GM19238 (cell line): ENCODE measurements at regions not wholly inside any gene's neighbourhood (a gene's known extent, or its start where the extent isn't known, plus 50 kb on each side); places are given as distances from the start of the nearest gene placed in this dataset.

Source experiments
- DNase-seq: peaks from one replicate; pipeline ENCODE4 v3.0.0; 2011; ENCODE audit warnings: low spot score; ENCODE audit not compliant: insufficient read length

DNA sequence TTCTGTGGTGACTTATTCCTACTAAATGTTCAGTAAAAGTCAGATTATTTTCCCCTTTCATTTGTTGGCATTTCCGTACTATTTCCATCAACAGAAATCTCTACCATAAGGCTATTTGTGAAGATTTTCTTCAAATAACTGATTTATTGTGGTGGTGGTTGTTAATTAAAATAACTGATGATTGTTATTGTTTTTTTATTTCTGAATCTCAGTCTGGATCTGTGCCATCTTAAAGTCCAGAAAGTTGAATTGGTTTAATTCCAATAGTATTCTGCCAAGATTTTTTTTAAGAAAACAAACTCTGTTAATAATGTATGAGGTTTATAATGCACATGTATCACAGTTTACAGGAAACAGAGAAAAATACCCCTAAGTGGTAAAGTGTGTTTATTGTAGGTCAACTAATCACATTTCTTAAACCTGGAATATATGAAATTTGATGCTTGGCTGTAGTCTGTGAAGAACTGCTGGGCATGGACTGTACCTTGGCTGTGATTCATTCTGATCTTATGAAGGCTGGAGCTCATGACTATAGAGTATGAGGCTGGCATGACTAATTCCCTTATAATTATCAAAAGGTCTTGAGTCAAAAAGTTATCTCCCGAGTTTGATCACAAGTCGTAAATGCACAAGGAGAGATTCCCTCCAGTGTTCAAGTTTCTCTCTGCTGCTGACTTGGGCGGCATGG, 134.2 kb upstream of the RND3 start:
- DNase-seq, result no peak

DNA sequence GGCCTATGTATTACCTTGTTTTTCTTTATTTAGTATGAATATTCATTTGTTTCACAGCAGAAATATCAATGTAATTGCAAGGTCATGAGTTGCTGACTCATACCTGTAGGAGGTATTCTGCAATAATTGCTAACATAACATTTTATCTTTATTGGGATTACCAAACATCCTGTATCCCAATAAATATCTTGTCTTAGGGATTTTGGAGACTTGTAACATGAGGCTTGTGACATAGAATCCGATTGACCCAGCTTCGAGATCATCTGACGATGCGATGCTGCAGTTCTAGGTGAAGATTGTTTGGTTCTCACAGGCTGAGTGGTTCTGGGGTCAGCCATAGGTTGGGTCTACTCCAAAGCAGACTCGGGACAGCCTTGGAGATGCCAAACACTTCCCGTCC, 133.4 kb upstream of the RND3 start:
- no peak for DNase-seq

DNA sequence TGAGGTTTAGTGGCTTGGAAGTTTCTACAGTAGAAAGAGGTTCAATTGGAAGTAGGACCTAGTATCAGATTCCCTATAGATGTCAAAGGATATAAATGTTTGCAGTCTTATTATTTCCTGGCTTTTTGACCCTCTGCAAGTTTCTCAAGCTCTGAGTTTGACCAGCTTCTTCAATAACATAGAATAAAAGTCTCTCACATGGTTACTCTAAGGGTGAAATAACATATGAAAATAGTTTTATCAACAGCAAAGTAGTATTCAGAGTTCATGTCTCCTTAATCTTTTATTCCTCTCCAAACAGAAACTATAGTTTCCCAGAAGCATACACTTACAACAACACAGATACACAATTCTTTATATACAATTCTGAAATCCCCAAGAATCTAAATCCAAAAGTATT, 132.9 kb upstream of the RND3 start:
- DNase-seq, result no peak

DNA sequence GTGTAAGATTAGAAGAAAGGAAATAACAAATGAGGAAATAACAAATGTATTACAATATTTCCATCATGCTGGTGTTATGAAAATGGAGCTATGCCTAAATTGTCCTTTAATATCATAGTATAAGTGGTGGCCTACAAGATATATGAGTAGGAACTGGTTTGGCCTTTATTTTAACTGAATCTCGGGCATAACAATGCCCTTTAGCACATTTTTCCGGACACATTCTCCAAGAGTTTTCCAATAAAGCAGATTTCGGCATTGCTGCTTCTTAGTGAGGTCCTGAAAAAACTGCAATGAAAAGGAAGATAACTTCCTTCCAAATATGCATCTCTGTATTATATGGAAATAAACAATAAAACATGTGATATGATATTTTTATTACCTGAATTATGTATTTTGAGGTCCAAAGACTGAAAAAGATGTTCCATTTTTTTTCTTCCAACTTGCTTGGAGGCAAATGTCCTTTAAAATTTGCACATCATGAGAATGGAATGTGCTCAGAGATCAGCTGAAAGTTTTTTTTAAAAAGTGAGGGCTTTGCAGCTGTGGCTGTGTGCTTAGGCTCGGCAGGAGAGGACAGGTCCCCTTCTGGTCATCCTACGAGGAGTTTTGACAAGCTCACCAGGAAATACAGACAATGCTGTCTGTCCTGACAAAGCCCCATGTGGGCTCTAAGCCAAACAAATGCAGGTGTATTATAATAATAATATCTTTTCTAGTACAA, 132.3 kb upstream of the RND3 start:
- no peak for DNase-seq

DNA sequence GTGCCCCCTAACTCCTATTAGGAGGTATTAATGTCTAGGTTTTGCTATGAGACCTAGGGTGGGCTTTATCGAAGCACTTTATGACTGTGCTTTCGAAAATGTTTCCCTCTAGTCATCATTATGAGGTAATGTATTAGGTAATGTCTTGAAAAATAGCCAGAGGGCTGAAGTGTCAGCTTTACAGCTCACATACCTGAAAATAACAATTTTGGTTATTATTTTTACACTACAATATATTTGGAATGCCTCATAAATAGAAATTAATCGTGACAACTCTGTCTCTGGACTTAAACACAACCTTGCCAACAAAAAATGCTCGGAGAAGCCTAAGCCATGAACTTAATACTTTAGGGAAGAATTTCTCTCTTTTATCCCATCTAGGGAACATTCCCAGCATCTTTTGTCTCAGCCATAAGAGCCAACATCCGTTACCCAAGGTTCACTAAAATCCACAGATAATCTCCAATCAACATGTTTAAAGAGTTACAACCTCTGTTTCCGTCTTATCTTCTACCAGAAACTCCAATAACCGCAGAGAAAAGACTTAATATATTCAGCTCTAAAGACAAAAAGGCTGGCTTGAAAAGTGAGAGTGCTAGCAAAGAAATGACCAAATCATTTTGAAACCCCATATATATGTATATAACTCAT, 130.9 kb upstream of the RND3 start:
- no peak for DNase-seq

DNA sequence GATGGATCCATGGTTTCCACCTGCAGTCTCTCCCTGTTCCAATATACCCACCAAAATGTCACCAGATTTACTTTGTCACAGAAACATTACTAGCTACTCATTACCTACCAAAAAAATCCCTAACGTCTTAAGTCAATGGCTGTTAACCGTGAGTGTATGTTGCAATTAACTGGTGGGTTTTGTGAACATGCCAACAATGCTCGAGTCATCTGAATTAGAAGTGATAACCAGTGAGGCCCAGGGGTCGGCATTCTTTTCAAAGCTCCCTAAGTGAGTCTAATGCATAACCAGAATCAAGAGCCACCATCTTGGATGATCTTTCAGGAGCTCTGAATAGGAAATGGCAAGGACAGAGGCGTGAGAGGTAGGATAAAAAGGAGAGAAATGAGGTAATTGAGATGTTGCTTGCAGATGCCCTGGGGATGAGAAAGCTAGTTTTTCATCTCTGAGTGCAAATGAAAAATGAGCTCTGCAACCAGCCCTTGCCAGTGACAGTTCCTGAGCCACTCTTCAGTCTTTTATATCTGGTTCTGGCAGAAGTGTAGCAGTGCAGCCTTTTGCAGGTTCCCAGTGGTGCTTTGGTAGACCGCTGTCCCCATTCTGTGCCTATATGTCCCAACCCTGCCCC, 130.0 kb upstream of the RND3 start:
- DNase-seq, result no peak

DNA sequence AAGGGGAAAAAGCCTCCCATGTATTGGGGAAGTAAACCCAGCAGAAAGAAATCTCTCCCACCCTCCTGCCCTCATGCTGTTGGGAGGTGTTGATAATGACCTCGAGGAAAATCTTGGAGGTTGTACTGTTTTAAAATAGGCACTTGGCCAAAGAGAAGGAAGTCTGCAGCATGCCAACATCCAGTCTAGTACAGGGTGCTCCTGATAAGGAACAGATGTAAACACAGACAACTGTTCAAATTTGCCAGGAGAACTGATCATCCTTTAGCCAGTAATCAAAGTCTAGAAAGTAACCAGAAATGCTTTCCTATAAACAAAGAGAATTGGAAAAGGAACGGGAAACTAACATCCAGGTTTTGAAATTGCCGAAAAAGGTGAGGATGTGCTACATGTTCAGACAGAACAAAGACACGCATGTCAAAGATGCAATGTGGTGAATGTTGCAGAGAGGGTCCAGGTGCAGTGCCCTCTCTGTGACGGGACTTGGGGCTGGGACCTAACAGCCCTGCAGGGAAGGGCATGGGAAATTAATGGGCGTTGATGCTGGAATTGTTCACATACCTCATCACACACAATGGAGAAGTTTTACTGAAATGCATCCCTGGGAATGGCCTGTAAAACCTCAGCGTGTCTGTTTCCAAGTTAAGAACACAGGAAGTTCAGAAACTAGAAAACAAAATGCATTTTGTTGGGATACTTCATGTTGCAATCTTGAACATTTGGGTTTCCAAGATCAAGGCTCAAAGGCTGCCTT, 125.7 kb upstream of the RND3 start:
- DNase-seq, result no peak

DNA sequence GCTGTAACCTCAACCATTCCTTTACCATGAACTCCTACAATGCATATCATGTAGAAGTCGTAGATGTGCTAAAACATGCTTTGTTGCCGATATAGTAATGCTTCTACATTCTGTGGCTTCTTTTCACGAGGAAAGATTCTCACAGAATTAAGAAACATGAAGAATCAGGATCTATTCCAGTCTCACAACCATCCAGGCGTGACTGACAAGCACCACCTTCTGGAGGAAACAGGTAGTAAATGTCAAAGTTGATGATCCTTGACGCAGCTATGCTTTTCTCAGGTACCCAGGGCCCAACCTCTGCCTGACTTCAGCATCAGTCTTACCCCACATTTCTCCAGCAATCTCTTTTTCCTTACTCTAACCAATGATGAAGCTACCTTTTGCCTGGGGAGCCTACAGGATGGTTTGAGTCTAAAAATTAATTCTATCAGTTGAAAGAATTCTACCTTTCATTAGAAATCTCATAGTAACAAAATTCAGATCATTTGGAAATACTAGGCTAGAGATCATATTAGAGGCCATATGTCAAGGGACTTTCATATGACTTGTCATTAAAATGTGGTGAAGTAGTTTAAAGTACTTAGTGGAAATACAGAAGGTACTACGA, 123.3 kb upstream of the RND3 start:
- no peak for DNase-seq

DNA sequence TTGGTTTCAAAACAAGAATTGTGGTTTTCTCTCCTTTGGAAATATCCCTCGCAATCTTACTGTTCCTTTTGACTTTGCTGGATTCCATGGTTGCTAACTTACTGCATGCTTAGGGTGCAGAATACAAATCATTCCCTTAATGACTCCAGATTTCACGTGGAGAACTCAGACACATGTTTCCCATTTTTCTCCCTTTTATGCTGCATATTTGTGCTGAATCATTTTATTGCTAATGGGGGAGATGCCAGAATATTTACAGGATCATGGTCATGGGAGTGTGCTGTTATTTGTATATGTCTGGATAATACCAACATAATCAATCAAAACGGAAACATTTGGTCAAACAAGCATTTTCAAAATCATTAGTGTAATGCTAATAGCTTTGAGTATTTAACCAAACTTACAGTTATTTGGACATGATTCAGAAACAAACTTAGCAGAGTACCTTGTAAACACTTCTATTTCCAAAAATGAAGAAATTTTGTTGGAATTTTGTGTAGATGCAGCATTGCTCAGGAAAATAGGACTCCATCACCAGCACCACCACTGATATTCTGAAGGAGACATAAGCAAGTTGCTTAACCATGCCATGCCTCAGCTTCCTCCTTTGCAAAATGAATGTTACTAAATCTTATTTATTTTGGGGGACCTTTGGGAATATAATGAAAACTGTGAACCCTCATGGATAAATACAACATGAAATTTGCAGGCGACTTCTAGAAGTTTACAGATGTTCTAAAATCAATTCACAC, 122.5 kb upstream of the RND3 start:
- no peak for DNase-seq

DNA sequence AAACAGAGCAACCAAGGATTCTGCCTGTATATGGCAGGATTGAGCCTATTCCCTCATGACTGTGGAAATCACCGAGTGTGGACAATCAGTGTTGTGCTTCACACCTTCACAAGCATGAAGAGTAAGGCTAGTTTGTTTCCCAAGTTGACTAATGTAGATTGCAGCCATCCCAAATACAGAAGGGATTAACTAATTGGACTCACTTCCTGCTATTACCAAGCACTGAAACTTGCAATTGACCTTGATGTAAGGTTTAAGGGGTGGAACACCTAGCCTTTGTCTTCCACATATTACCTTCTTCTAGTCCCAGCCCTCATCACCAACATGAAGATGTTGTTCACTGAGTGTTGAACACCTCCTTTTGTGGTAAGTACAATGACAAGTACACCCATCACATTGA, 120.9 kb upstream of the RND3 start:
- no peak for DNase-seq

DNA sequence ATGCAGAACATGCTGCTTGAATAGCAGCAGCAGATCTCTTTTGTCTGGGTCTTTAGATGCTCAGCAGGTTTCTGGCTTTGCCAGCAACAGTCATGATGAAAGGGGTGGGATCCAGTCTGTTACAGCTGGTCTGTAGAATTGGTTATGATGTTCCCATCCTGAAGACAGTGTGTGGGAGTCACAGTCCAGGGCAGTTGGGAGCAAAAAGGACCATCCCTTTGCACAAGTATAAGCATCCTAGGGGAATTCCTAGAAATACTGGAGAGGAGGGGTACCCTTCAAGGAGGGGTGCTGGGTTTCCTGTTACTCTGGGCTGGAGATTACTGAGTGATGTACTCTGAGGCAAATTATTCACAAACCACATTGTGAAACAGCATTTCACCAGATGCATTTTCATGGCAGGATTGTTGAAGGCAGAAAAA, 119.9 kb upstream of the RND3 start:
- DNase-seq, result no peak

DNA sequence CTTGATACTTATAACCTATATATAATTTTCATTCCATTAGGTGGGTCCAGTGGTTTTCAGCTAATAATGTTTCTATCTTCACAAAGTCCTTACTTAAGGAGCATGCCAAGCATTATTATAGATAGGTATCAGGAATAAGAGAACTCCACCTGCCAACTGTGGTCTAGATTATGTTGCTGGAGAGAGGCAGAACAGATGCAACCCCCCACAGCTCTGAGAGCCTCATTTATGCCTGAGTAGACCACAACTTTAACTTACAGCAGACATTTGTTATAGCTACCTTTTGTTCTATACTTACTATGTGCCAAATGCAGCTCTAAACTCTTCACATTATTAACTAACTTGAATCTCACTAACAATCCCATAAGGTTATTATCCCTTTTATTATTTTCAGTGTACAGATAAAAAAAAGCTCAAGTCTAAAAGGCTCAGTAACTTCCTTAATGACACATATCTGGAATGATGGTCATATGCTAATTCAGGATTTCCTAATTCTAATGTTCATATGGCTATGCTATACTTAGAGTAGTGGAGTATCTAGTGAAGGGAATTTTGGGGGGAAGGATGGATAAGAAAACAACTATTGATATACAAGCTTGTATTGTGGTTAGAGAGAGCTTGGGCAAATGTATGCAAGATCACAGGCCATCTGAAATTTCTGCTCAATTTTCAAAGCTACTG, 119.1 kb upstream of the RND3 start:
- no peak for DNase-seq

DNA sequence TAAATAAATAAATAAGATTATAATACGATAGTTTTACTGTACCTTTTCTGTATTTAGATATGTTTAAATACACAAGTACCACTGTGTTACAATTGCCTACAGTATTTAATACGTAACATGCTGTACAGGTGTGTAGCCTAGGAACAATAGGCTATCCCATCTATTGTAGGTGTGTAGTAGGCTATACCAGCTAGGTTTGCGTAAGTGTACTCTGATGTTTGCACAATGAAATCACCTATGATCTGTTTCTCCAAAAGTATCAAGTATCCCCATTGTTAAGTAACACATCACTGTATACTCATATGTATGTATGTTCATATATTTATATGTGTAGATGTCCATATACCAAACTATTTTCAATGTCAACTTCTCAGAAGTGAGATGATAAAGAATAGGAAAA, 118.2 kb upstream of the RND3 start:
- DNase-seq, result no peak

DNA sequence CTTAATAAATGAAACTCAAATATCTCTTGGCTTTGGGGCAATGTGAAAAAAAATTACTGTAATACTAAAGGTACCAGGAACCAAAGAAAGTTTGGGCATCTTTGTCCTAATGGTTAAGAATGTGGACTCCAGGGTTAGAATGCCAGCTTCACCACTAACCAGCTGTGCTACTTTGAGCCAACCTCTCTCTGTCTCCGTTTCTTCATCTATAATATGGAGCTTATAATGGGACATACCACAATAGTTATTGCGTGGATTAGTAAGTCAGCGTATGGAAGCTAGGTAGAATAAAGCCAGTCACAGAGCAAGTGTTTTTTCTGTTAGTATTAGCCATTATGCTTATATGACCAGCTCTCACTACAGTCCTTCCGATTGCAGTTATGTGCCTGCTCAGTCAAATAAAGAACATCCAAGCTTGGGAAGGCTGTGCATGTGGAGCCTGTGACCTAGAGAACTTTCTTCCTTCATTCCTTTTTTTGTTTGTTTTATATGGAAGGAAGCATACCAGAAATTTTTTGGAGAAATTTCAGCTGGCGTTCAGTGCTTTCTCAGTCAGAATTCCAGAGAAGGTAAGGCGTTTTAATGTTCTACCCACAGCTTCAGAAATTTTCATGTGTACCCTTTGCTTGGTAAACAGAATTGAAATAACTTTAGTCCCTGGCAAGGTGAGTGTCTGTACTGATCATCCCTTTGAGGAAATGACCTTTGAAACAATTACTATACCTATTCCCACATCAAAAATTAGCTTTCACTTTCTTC, 114.0 kb upstream of the RND3 start:
- DNase-seq, result no peak

DNA sequence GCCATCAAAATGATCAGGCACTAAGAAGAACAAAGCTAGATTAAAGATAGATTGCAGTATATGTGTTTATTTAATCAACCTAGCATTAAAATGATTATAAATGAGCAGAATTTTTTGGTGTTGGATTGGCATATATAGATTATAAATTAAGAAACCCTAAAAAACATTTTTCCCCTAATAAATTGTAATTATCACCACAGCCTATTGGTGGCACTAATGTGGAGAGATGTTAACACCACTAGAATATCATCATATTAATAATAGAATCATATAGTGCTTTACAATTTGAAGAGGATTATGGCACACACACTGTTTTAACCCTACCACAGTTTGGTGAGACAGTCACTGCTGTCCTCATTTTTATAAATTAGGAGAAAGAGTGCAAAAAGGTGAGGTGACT, 112.4 kb upstream of the RND3 start:
- DNase-seq, result no peak

DNA sequence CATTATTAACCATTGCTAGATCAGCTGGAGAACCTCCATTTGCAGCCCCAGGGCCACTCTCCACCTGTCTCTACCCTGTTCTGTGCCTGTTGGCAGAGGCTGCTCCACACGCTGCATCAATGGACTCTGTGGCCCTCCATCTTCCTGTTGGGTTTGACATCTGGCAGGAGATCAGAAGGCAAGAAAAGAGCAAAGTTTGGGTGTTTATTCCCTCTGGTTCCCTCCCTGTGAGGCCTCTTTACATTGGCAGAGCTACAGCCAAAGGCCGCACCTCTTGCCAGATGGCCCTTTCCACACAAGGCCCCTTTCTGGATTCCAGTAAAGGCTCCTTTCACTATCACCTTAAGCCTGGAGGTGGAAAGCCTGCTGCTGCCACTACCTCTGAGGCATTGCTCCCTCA, 110.9 kb upstream of the RND3 start:
- DNase-seq, result no peak

DNA sequence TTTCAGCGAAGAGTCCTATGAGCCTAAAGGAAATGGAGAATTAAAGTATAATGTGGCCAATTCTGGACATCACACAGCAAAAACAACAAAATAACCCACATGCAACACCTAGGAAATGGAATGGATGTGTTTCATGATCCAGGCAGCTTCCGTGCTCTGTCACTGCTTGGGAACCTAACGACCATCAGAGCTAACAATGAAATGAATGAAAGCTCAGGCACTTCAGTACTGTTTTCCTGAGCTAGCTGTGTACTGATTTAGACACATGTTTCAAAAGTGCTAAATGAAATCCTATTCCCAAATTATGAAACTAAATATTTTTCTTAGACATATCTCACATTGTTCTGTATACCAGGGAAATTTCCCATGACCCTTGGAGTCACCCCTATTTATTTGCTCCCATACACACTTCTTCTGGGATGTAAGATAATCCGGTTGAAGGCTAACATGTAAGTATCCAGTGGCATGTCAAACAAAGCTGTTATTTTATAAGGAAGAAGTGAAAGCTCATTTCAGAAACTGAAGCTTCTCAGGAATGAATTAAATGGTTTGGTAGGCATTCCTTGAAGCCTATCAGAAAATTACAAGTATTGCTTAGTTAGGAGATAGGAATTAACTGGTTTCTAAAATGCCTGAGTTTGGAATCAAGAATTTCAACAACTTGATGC, 108.5 kb upstream of the RND3 start:
- no peak for DNase-seq

DNA sequence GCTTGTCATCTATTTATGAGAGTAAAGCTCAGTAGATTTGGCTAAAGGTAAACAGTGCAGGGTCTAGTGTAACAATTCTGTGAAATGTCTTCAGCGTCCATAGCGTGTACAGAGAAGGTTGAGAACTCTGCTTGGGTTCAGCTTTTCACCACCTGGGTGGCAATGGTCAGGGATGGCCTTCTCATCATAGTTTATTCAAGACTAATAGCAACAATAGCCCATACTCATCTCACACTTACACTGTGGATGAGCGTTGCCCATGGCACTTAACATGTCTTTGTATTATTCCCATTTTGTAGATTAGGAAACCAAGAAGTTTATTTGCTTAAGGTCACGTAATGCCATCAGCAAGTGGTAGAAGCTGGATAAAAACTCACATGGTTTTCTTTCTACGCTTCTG, 106.8 kb upstream of the RND3 start:
- DNase-seq, result no peak
